Mesenteric fat pad (tissue), 1 donor: ENCODE measurements at regions not wholly inside any gene's neighbourhood (a gene's known extent, or its start where the extent isn't known, plus 50 kb on each side); places are given as distances from the start of the nearest gene placed in this dataset.

ENCODE experiments used
- DNase-seq: peaks from one replicate; pipeline ENCODE4 v3.0.0-alpha.2; 2020; ENCODE audit warnings: low spot score
- donor health status: DM: yes; HTN: yes; CAD: no.

- no peak for DNase-seq
These were observed 54.2 kb upstream of the PMFBP1 start for GRCh38 chr16:72226136-72226535.

DNA sequence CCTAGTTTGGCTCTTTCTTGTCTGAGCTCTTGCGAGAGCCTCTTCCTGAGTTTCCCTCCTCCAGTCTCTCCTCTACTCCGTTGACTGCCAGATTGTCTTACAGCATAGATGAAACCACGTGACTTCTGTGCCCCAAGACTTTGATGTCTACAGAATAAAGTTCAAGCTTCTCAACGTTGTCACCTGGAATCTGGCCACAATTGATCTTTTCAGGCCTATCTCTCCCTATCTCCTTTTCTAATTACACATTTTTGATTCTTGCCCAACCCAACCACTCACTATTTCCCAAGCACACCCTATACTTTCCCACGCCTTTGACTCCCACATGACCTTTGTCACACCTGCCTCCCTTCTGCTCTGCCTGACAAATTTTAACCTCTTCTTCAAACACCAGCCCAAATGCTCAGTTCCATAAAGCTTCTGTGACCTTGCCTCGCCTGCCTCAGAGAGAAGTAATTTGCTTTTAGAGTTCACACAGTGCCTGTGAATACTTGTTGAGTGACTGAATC is 52.4 kb upstream of the PMFBP1 start:
- DNase-seq: no peak

- DNase-seq: no peak
These were observed 50.5 kb upstream of the PMFBP1 start for GRCh38 chr16:72222503-72222902.
